Activated T-helper 1 cell treated with anti-CD3 and anti-CD28 coated beads, Interleukin-12 subunit alpha, Interleukin-12 subunit beta, Interleukin-2, Interleukin-4 antibody, amounts not matched to agents 30 ng/mL and 10 ng/mL and 1 ng/mL, durations not matched to agents 14 hours and 24 hours and 36 hours (primary cell): ENCODE measurements at regions not wholly inside any gene's neighbourhood (a gene's known extent, or its start where the extent isn't known, plus 50 kb on each side); places are given as distances from the start of the nearest gene placed in this dataset.

ENCODE experiments used
- DNase-seq: peaks from one replicate; pipeline ENCODE4 v3.0.0; 2021; ENCODE audit warnings: low spot score
- H3K27ac Mint-ChIP-seq: one replicate; pipeline ENCODE4 v1.8.0; 2021; ENCODE audit warnings: mild to moderate bottlenecking, mixed read lengths
- H3K27me3 Mint-ChIP-seq: one replicate; pipeline ENCODE4 v1.8.0; 2022; ENCODE audit warnings: mild to moderate bottlenecking, moderate library complexity, mixed read lengths; ENCODE audit not compliant: insufficient read depth
- H3K36me3 Mint-ChIP-seq: one replicate; pipeline ENCODE4 v1.8.0; 2021; ENCODE audit warnings: low read depth, mixed read lengths
- H3K4me1 Mint-ChIP-seq: one replicate; pipeline ENCODE4 v1.8.0; 2021; ENCODE audit warnings: low read depth, mixed read lengths
- H3K4me3 Mint-ChIP-seq: one replicate; pipeline ENCODE4 v1.8.0; 2021; ENCODE audit warnings: mild to moderate bottlenecking, moderate library complexity, mixed read lengths
- H3K9me3 Mint-ChIP-seq: one replicate; pipeline ENCODE4 v1.8.0; 2021; ENCODE audit warnings: mixed read lengths
- intact Hi-C: fragments of 100-400 bp; cut with micrococcal nuclease; formaldehyde crosslinking; loops from one replicate; pipeline ENCODE4 v1.15.1; 2024

DNA sequence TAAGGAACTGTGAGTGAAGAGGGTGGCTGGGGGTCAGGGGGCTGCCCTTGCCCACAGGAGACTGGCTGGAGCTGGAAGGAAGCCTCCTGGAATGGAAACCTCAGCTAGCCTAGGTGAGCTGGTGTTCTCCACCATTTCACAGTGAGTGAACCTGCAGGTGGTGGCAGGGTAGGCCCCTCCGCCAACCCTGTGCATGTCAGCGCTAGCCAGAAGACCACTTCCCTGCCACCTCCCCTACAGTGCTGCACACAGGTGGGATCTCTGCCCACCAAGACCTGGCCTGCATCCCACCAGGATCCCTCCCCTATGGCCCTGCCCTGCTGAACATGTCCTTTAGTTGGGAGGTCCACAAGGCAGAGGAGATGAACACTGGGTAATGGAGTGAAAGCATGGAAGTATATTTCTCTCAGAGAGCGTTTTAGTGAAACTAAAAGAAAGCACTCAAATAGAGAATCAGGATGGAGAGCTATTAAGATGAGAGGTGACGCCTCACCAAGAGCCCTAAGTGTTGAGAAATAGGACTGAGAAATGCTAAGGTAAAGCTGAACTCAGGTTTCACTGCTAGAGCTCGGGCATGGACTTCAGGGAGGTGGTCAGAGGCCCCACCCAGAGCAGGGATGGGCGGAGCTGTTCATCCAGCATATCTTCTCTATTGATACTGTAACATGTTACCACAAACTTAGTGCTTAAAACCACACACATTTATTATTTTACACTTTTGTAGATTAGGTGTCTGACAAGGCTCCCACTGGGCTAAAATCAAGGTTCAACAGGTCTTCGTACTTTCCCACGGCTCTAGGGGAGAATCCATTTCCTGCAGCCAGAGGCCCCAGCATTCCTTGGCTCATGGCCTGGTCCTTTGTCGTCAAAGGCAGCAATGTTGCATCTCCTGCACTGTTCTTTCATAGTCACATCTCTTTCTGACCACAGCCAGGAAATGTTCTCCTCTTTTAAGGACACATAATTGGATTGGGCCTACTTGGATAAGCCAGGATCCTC, 83.2 kb downstream of the DIRAS2 start:
- DNase-seq, result no peak
- no peak overlapping the region for H3K4me3 Mint-ChIP-seq
- H3K27me3 Mint-ChIP-seq, result no peaks in the 10 kb centered on the region
- H3K9me3 Mint-ChIP-seq, result no peaks in the 10 kb centered on the region
- intact Hi-C loops, result no loop called here
- H3K27ac Mint-ChIP-seq, result no peak overlapping the region
- no peaks in the 10 kb centered on the region for H3K36me3 Mint-ChIP-seq
- no peaks in the 10 kb centered on the region for H3K4me1 Mint-ChIP-seq
